D721Med (cell line): ENCODE measurements at regions not wholly inside any gene's neighbourhood (a gene's known extent, or its start where the extent isn't known, plus 50 kb on each side); places are given as distances from the start of the nearest gene placed in this dataset.

Experiments used
- DNase-seq: peaks from one replicate; pipeline ENCODE4 v3.0.0; 2011; ENCODE audit warnings: low spot score; ENCODE audit not compliant: insufficient read length
- FAIRE-seq: peaks from 2 replicates; lab custom pipeline; 2011; peaks lifted over from hg19 to GRCh38; lab: Jason Lieb, UNC
- CTCF ChIP-seq: IDR thresholded peaks from 2 replicates; pipeline ENCODE4 v1.5.1; 2012; ENCODE audit warnings: mild to moderate bottlenecking, control low read depth; ENCODE audit not compliant: insufficient read depth; ENCODE audit errors: missing control alignments

- TF ChIP-seq CTCF = no peak
- no peak for DNase-seq
- FAIRE-seq = no peak
These were observed 68.8 kb upstream of the HTR4 start for GRCh38 chr5:148723143-148723542.

GRCh38 chr5:148725675-148726074 is 71.3 kb upstream of the HTR4 start:
- no peak for DNase-seq
- TF ChIP-seq CTCF = no peak
- no peak for FAIRE-seq

GRCh38 chr5:148729182-148729581 is 74.9 kb upstream of the HTR4 start:
- no peak for DNase-seq
- no peak for TF ChIP-seq CTCF
- FAIRE-seq = no peak

GRCh38 chr5:148730270-148730669 is 75.9 kb upstream of the HTR4 start:
- no peak for FAIRE-seq
- TF ChIP-seq CTCF = no peak
- no peak for DNase-seq

GRCh38 chr5:148730942-148731898 is 76.9 kb upstream of the HTR4 start:
- TF ChIP-seq CTCF = peak; percentile 99
- FAIRE-seq (peak; percentile 48), DNase-seq (no peak)

- DNase-seq (no peak), FAIRE-seq (no peak)
- TF ChIP-seq CTCF = no peak
These were observed 78.4 kb upstream of the HTR4 start for GRCh38 chr5:148732692-148733091.

- TF ChIP-seq CTCF = peak; percentile 86
- no peak for DNase-seq
- FAIRE-seq = no peak
These were observed 79.5 kb upstream of the HTR4 start for GRCh38 chr5:148733601-148734438.
